GM12878 (cell line): ENCODE measurements at regions not wholly inside any gene's neighbourhood (a gene's known extent, or its start where the extent isn't known, plus 50 kb on each side); places are given as distances from the start of the nearest gene placed in this dataset.

ENCODE experiments used
- ATAC-seq: fragments of 200-7000 bp; cut with Tn5 transposase; 3 replicates; pipeline ENCODE4 v1.9.1; 2020; ENCODE audit warnings: mild to moderate bottlenecking, moderate library complexity
- BruUV-seq: library from RNA; stranded (reverse); fragments of 400-500 nt; replicated peaks from 2 replicates; lab custom pipeline; 2021; lab: Mats Ljungman, UMichigan
- CTCF ChIA-PET: fragments of 300-600 bp; sonication (Branson Sonifier 250); formaldehyde crosslinking; extraction: SDS; loops from one replicate; lab custom pipeline; 2021; ENCODE audit warnings: inconsistent platforms; lab: Yijun Ruan, JAX
- POLR2A ChIA-PET: fragments of 350-600 bp; formaldehyde crosslinking; extraction: SDS; loops from one replicate; lab custom pipeline; 2021; ENCODE audit warnings: inconsistent platforms; lab: Charles Lee
- RAD21 ChIA-PET: fragments of 300-600 bp; sonication (Branson Sonifier 250); formaldehyde crosslinking; loops from one replicate; lab custom pipeline; 2023; ENCODE audit warnings: antibody characterized with exemption; ENCODE audit not compliant: unreplicated experiment; lab: Charles Lee
- SMC1A ChIA-PET: fragments of 300-600 bp; sonication (Branson Sonifier 250); formaldehyde crosslinking; loops from one replicate; lab custom pipeline; 2023; ENCODE audit not compliant: unreplicated experiment, uncharacterized antibody; lab: Charles Lee
- DNase-seq: peaks from one replicate; pipeline ENCODE4 v3.0.0-alpha.2; 2011; ENCODE audit warnings: low read depth, low spot score
- FAIRE-seq: peaks from 3 replicates; lab custom pipeline; 2011; peaks lifted over from hg19 to GRCh38; lab: Jason Lieb, UNC
- H2AFZ ChIP-seq: 2 replicates; pipeline ENCODE4 v1.6.0; 2011; ENCODE audit warnings: low read depth, low read length, control low read depth; ENCODE audit not compliant: control insufficient read depth
- H3K27ac ChIP-seq: 2 replicates; pipeline ENCODE4 v1.5.1; 2011; ENCODE audit warnings: control low read depth; ENCODE audit not compliant: control insufficient read depth, insufficient read depth
- H3K27me3 ChIP-seq, 2 experiments: replicated peaks in 1 of 2; 2 replicates each; pipeline versions ENCODE4 v1.6.0 to v1.6.1; 2011; ENCODE audit warnings: low read length in 1 of 2; ENCODE audit not compliant: control insufficient read depth in 2 of 2, insufficient read depth in 2 of 2
- H3K36me3 ChIP-seq, 2 experiments: 2 replicates each; pipeline ENCODE4 v1.5.1; 2011; ENCODE audit warnings: low read length in 1 of 2; ENCODE audit not compliant: control insufficient read depth in 2 of 2, insufficient read depth in 2 of 2
- H3K4me1 ChIP-seq: 2 replicates; pipeline ENCODE4 v1.6.1; 2011; ENCODE audit warnings: mild to moderate bottlenecking, low read length, moderate library complexity, mixed read lengths; ENCODE audit not compliant: control insufficient read depth, insufficient read depth
- H3K4me2 ChIP-seq: 2 replicates; pipeline ENCODE4 v1.6.0; 2011; ENCODE audit warnings: control low read depth; ENCODE audit not compliant: control insufficient read depth, insufficient read depth
- H3K4me3 ChIP-seq: fragments of 200-600 bp; sonication (generic); 2 replicates; pipeline ENCODE4 v1.5.1; 2016
- H3K79me2 ChIP-seq: 2 replicates; pipeline ENCODE4 v1.6.0; 2011; ENCODE audit warnings: low read length; ENCODE audit not compliant: control insufficient read depth, insufficient read depth
- H3K9ac ChIP-seq: 2 replicates; pipeline ENCODE4 v1.8.0; 2011; ENCODE audit warnings: low read length, control low read depth, mixed read lengths; ENCODE audit not compliant: control insufficient read depth, insufficient read depth
- H3K9me3 ChIP-seq: replicated peaks from 3 replicates; pipeline ENCODE4 v1.5.1; 2011; ENCODE audit warnings: mild to moderate bottlenecking, low read length; ENCODE audit not compliant: control insufficient read depth, insufficient read depth
- H4K20me1 ChIP-seq: 2 replicates; pipeline ENCODE4 v1.6.0; 2011; ENCODE audit not compliant: control insufficient read depth, insufficient read depth
- EED ChIP-seq: sonication (generic); IDR thresholded peaks from 2 replicates; pipeline ENCODE4 v1.6.1; 2016; ENCODE audit warnings: antibody characterized with exemption, low read depth
- EGR1 ChIP-seq, 2 experiments: IDR thresholded peaks; 1 replicate in 1 of 2; 2 replicates in 1 of 2; pipeline ENCODE4 v1.6.1; 2011 to 2012; ENCODE audit warnings: low read depth in 2 of 2, low read length in 2 of 2, borderline replicate concordance in 1 of 2, mild to moderate bottlenecking in 1 of 2, moderate library complexity in 1 of 2
- HDGF ChIP-seq: fragments of 450-650 bp; IDR thresholded peaks from 2 replicates; pipeline ENCODE4 v1.6.1; 2016; ENCODE audit warnings: antibody characterized with exemption
- KAT2A ChIP-seq: conservative IDR thresholded peaks from 2 replicates; pipeline ENCODE4 v1.6.1; 2011; ENCODE audit warnings: low read depth, low read length; ENCODE audit not compliant: control insufficient read depth
- KDM1A ChIP-seq: fragments of 200-600 bp; sonication (generic); IDR thresholded peaks from 2 replicates; pipeline ENCODE4 v1.6.1; 2016; ENCODE audit warnings: borderline replicate concordance
- MEF2A ChIP-seq: IDR thresholded peaks from 2 replicates; pipeline ENCODE4 v1.6.1; 2011; ENCODE audit warnings: low read depth, mild to moderate bottlenecking, low read length, moderate library complexity; ENCODE audit not compliant: insufficient read depth
- SREBF1 ChIP-seq: IDR thresholded peaks from 2 replicates; pipeline ENCODE4 v1.6.1; 2012; ENCODE audit warnings: mild to moderate bottlenecking, low read length
- STAT1 ChIP-seq: fragments of 450-650 bp; conservative IDR thresholded peaks from 2 replicates; pipeline ENCODE4 v1.6.1; 2014; ENCODE audit warnings: antibody characterized with exemption, mild to moderate bottlenecking
- YBX1 ChIP-seq: fragments of 450-650 bp; IDR thresholded peaks from 2 replicates; pipeline ENCODE4 v1.6.1; 2016; ENCODE audit warnings: antibody characterized with exemption
- WGBS: methylation state at CpG from one replicate; pipeline ENCODE4 v1.1.6; 2016; ENCODE audit warnings: low lambda C conversion rate; ENCODE audit not compliant: insufficient replicate concordance, insufficient coverage; ENCODE audit errors: missing lambda C conversion rate; 5-methylcytosine and 5-hydroxymethylcytosine counted together
- in situ Hi-C: fragments of 300-500 bp; cut with MboI; formaldehyde crosslinking; loops from 9 replicates; pipeline ENCODE4 v1.14.3; 2018; ENCODE audit warnings: mixed read lengths
- intact Hi-C: fragments of 100-400 bp; cut with micrococcal nuclease; formaldehyde crosslinking; loops from one replicate; pipeline ENCODE4 v1.14.2; 2022; ENCODE audit not compliant: unreplicated experiment
- TF ChIP-seq, protein P1 (sequence below), 3 experiments: IDR thresholded peaks in 2 of 3; conservative IDR thresholded peaks in 1 of 3; 2 replicates each; pipeline ENCODE4 v1.5.1; 2011; ENCODE audit warnings: low read depth in 3 of 3, low read length in 3 of 3, mild to moderate bottlenecking in 3 of 3, control low read depth in 2 of 3, moderate library complexity in 2 of 3, inconsistent platforms in 1 of 3, mixed read lengths in 1 of 3; ENCODE audit not compliant: control insufficient read depth in 2 of 3, insufficient read depth in 1 of 3; ENCODE audit errors: extremely low read depth in 1 of 3
- TF ChIP-seq, protein P2 (sequence below): IDR thresholded peaks from 2 replicates; pipeline ENCODE4 v1.6.1; 2011; ENCODE audit warnings: borderline replicate concordance, low read depth, mild to moderate bottlenecking, moderate library complexity, low read length; ENCODE audit not compliant: insufficient read depth, poor library complexity, severe bottlenecking
- TF ChIP-seq, protein P3 (sequence below): fragments of 450-650 bp; IDR thresholded peaks from 2 replicates; pipeline ENCODE4 v1.6.1; 2017; ENCODE audit warnings: mild to moderate bottlenecking, moderate library complexity
- TF ChIP-seq, protein P4 (sequence below): IDR thresholded peaks from 2 replicates; pipeline ENCODE4 v1.6.1; 2011; ENCODE audit warnings: low read depth, mild to moderate bottlenecking, low read length, moderate library complexity, borderline replicate concordance; ENCODE audit errors: extremely low read depth

DNA sequence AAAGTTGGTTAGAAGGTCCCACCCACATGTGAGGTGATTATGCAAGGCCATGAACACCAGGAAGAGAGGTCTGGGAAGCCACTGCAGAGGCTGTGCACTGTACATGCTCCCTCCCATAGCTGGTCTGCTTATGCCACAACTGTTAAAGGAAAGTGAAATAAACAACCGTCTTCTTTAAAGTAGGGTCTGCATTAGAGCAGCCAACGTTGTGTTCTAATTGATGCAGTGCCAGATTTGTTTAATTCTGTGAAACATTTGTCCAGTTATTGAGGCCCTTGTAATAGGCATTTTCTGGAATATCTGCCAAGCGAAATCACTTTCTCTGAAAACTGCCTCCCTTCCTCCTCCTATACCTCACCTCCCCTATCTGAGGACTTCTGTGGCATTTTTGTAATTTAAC is 224.0 kb upstream of the LNX1 start:
- in situ Hi-C loops, result no loop called here

DNA sequence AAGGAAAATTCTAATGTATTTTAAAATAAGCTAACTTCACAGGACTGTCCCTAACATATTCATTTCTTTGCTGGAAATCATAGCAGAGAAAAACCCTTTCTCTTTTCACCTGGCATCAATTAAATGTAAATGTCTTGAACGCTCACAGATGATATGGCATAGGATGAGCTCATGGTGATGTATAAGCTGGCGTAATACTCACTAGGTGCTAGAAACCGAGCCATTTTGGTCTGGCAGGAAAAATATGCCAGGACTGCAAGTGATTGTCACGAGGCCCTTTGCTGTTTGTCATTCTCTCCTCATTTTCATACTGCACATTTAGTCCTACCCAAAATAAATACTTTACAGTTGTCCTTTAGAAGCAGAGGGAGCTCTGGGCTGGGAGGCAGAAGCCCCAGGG is 222.7 kb upstream of the LNX1 start:
- ChIA-PET RAD21 (interaction anchor here (0.8 to 1.0 kb wide), 2 partner anchors 11 to 153 kb away, joined by 3 to 4 read pairs; no protein-coding TSS in a partner anchor), POLR2A (no interaction called here), CTCF (interaction anchor here (1.0 to 2.6 kb wide), 3 partner anchors 9 to 324 kb away, joined by 4 to 8 read pairs (median 5); no protein-coding TSS in a partner anchor), SMC1A (no interaction called here)
- no peaks in the 10 kb centered on the region for H3K36me3 ChIP-seq
- no peak overlapping the region for H2AFZ ChIP-seq
- FAIRE-seq (no peak), DNase-seq (no peak), ATAC-seq (no peak)
- BruUV-seq, result no TSS peak
- intact Hi-C loops (no loop called here), in situ Hi-C loops (no loop called here)
- no peak overlapping the region for H3K9ac ChIP-seq
- H4K20me1 ChIP-seq, result no peaks in the 10 kb centered on the region
- 36% methylated on average over 4 of the region's 4 CpGs for whole genome bisulfite sequencing
- no peaks in the 10 kb centered on the region for H3K9me3 ChIP-seq
- no peak overlapping the region for H3K27ac ChIP-seq
- no peaks in the 10 kb centered on the region for H3K79me2 ChIP-seq
- H3K27me3 ChIP-seq, result no peaks in the 10 kb centered on the region; a peak in 1 of 4 replicates
- H3K4me3 ChIP-seq, result no peak overlapping the region
- no peak overlapping the region for H3K4me2 ChIP-seq
- H3K4me1 ChIP-seq, result no peaks in the 10 kb centered on the region
- TF ChIP-seq, protein P1, sequence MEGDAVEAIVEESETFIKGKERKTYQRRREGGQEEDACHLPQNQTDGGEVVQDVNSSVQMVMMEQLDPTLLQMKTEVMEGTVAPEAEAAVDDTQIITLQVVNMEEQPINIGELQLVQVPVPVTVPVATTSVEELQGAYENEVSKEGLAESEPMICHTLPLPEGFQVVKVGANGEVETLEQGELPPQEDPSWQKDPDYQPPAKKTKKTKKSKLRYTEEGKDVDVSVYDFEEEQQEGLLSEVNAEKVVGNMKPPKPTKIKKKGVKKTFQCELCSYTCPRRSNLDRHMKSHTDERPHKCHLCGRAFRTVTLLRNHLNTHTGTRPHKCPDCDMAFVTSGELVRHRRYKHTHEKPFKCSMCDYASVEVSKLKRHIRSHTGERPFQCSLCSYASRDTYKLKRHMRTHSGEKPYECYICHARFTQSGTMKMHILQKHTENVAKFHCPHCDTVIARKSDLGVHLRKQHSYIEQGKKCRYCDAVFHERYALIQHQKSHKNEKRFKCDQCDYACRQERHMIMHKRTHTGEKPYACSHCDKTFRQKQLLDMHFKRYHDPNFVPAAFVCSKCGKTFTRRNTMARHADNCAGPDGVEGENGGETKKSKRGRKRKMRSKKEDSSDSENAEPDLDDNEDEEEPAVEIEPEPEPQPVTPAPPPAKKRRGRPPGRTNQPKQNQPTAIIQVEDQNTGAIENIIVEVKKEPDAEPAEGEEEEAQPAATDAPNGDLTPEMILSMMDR (IDR thresholded peaks at IDR 0.05 in 2 of 3, conservative IDR thresholded peaks at IDR 0.05 in 1 of 3; ENCODE audit: control insufficient read depth in 2 of 3, extremely low read depth in 1 of 3, insufficient read depth in 1 of 3, low read depth in 3 of 3, low read length in 3 of 3), result no peak
- TF ChIP-seq, protein P2, sequence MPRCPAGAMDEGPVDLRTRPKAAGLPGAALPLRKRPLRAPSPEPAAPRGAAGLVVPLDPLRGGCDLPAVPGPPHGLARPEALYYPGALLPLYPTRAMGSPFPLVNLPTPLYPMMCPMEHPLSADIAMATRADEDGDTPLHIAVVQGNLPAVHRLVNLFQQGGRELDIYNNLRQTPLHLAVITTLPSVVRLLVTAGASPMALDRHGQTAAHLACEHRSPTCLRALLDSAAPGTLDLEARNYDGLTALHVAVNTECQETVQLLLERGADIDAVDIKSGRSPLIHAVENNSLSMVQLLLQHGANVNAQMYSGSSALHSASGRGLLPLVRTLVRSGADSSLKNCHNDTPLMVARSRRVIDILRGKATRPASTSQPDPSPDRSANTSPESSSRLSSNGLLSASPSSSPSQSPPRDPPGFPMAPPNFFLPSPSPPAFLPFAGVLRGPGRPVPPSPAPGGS, result no peak
- no peak for TF ChIP-seq EED
- TF ChIP-seq YBX1, result no peak
- TF ChIP-seq KAT2A, result no peak
- TF ChIP-seq, protein P3, sequence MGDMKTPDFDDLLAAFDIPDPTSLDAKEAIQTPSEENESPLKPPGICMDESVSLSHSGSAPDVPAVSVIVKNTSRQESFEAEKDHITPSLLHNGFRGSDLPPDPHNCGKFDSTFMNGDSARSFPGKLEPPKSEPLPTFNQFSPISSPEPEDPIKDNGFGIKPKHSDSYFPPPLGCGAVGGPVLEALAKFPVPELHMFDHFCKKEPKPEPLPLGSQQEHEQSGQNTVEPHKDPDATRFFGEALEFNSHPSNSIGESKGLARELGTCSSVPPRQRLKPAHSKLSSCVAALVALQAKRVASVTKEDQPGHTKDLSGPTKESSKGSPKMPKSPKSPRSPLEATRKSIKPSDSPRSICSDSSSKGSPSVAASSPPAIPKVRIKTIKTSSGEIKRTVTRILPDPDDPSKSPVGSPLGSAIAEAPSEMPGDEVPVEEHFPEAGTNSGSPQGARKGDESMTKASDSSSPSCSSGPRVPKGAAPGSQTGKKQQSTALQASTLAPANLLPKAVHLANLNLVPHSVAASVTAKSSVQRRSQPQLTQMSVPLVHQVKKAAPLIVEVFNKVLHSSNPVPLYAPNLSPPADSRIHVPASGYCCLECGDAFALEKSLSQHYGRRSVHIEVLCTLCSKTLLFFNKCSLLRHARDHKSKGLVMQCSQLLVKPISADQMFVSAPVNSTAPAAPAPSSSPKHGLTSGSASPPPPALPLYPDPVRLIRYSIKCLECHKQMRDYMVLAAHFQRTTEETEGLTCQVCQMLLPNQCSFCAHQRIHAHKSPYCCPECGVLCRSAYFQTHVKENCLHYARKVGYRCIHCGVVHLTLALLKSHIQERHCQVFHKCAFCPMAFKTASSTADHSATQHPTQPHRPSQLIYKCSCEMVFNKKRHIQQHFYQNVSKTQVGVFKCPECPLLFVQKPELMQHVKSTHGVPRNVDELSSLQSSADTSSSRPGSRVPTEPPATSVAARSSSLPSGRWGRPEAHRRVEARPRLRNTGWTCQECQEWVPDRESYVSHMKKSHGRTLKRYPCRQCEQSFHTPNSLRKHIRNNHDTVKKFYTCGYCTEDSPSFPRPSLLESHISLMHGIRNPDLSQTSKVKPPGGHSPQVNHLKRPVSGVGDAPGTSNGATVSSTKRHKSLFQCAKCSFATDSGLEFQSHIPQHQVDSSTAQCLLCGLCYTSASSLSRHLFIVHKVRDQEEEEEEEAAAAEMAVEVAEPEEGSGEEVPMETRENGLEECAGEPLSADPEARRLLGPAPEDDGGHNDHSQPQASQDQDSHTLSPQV, result no peak

More for the DNA sequence above, 224.0 kb upstream of the LNX1 start:
- ChIA-PET SMC1A (no interaction called here), RAD21 (no interaction called here), CTCF (no interaction called here), POLR2A (no interaction called here)
- Histone ChIP-seq H3K79me2 (no peaks in the 10 kb centered on the region), H3K4me1 (no peaks in the 10 kb centered on the region), H3K27me3 (no peaks in the 10 kb centered on the region; a peak in 1 of 4 replicates), H3K9ac (no peak overlapping the region), H2AFZ (no peak overlapping the region), H3K9me3 (no peaks in the 10 kb centered on the region), H4K20me1 (no peaks in the 10 kb centered on the region), H3K36me3 (no peaks in the 10 kb centered on the region), H3K4me2 (no peak overlapping the region), H3K4me3 (no peak overlapping the region), H3K27ac (no peak overlapping the region)
- intact Hi-C loops, result no loop called here
- no TSS peak for BruUV-seq
- ATAC-seq (no peak), FAIRE-seq (no peak), DNase-seq (no peak)
- 17% methylated on average over 3 of the region's 3 CpGs for WGBS
- TF ChIP-seq STAT1 (no peak), MEF2A (no peak), EGR1 (IDR thresholded peaks at IDR 0.05; ENCODE audit: borderline replicate concordance in 1 of 2, low read depth in 2 of 2, low read length in 2 of 2) (no peak), HDGF (no peak), SREBF1 (no peak), KDM1A (no peak)
- TF ChIP-seq, protein P4, sequence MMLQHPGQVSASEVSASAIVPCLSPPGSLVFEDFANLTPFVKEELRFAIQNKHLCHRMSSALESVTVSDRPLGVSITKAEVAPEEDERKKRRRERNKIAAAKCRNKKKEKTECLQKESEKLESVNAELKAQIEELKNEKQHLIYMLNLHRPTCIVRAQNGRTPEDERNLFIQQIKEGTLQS, result no peak
